ENCODE measurements at regions not wholly inside any gene's neighbourhood (a gene's known extent, or its start where the extent isn't known, plus 50 kb on each side); places are given as distances from the start of the nearest gene placed in this dataset.

DNA sequence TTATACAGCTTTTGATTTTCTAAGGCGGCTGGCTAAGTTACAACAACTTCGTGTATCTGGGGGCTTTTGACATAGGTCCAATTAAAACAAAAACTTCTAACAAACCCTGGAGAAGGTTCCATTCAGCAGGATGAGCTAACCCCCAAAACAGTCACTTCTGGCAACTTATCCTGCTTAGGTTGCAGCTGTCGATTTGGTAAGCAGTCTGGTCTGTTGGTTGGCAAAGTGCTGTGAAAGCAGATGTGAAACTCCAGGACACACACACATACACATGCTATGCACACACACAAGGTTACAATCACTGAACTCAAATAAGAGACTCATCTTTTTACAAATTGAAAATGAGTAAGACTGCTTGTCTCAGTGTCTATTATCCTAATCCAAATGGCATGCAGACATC, 119.0 kb upstream of the STMND1 start:
- TF ChIP-seq FOXK2 (IDR thresholded peaks at IDR 0.05) (no peak), POLR2AphosphoS5 (IDR thresholded peaks at IDR 0.05; ENCODE audit: low read length) (no peak), CREB1 (IDR thresholded peaks at IDR 0.05; ENCODE audit: low read depth) (no peak), CTCF (IDR thresholded peaks at IDR 0.05 in 2 of 3, conservative IDR thresholded peaks at IDR 0.05 in 1 of 3; ENCODE audit: control insufficient read depth in 2 of 3, extremely low read depth in 1 of 3, insufficient read depth in 1 of 3, low read depth in 3 of 3, low read length in 3 of 3) (no peak)
